Stimulated activated CD8-positive, alpha-beta memory T cell treated with anti-CD3 and anti-CD28 coated beads, Interleukin-4, amount 100 ng/mL, for 48 hours (primary cell): ENCODE measurements at regions not wholly inside any gene's neighbourhood (a gene's known extent, or its start where the extent isn't known, plus 50 kb on each side); places are given as distances from the start of the nearest gene placed in this dataset.
"Not testable (repeated sequence)": the region's sequence is repeated elsewhere in the genome, so short reads cannot be mapped to it uniquely, and the experiment has no call there.

Experiments used
- DNase-seq: peaks from one replicate; pipeline ENCODE4 v3.0.0-alpha.2; 2020

- peak; percentile 80 for DNase-seq
Measured at GRCh38 chr16:33009468-33009867, 184.6 kb upstream of the TP53TG3C start.

- not testable (repeated sequence) for DNase-seq
Measured at GRCh38 chr16:33027121-33027520, 166.9 kb upstream of the TP53TG3C start.

DNA sequence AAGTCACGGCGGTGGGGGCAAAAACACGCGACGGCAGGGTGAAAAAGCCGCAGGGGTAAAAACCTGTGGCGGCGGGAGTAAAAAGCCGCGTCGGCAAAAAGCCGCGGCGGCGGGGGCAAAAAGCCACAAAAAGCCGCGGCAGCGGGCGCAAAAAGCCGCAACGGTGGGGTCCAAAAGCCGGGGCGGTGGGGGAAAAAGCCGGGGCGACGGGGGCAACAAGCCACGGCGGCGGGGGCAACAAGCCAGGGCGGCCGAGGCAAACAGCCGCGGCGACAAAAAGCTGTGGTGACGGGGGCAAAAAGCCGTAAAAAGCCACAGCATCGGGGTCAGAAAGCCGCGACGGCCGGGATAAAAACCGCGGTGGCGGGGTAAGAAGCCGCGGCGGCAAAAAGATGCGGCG, 166.1 kb upstream of the TP53TG3C start:
- DNase-seq = not testable (repeated sequence)

DNA sequence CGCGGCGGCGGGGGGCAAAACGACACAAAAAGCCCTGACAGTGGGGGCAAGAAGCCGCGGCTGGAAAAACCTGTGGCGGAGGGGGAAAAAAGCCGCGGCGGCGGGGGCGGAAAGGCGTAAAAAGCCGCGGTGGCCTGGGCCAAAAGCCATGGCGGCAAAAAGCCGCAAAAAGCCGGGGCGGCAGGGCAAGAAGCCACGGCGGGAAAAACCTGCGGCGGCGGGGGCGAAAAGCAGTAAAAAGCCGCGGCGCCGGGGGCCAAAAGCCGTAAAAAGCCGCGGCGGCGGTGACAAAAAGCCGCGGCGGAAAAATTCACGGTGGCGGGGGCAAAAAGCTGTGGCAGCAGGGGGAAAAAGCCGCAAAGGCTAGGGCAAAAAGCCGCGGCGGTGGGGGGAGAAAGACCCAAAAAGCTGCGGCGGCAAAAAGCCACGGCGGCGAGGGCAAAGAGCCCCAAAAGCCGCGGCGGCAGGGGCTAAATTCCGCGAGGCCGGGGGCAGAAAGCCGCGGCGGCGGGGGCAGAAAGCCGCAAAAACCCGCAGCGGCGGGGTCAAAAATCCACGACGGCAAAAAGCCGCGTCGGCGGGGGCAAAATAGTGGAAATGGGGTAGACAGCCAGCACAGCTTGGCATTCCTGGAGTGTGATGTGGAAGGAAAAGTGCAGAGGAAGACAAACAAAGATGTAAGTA, 165.2 kb upstream of the TP53TG3C start:
- peak; percentile 26 for DNase-seq

- DNase-seq = not testable (repeated sequence)
Measured at GRCh38 chr16:33048849-33049248, 145.2 kb upstream of the TP53TG3C start.

DNA sequence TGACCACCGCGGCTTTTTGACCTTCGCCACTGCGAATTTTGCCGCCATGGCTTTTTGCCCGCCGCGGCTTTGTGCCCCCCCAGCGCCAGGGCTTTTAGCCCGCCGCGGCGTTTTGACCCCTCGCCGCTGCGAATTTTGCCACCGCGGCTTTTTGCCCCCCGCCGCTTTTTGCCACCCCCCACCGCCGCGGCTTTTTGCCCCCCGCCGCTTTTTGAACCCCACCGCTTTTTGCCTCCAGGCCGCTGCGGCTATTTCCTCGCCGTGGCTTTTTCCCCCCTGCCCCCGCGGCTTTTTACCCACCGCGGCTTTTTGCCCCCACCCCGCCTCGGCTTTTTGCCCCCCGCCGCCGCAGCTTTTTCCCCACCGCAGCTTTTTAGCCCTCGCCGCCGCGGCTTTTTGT, 134.8 kb upstream of the TP53TG3C start:
- no peak for DNase-seq

GRCh38 chr16:33059654-33060421, 134.2 kb upstream of the TP53TG3C start:
- DNase-seq = not testable (repeated sequence)

- DNase-seq = not testable (repeated sequence)
Measured at GRCh38 chr16:33062763-33063162, 131.3 kb upstream of the TP53TG3C start.

- DNase-seq = not testable (repeated sequence)
Measured at GRCh38 chr16:33063365-33064170, 130.5 kb upstream of the TP53TG3C start.

DNA sequence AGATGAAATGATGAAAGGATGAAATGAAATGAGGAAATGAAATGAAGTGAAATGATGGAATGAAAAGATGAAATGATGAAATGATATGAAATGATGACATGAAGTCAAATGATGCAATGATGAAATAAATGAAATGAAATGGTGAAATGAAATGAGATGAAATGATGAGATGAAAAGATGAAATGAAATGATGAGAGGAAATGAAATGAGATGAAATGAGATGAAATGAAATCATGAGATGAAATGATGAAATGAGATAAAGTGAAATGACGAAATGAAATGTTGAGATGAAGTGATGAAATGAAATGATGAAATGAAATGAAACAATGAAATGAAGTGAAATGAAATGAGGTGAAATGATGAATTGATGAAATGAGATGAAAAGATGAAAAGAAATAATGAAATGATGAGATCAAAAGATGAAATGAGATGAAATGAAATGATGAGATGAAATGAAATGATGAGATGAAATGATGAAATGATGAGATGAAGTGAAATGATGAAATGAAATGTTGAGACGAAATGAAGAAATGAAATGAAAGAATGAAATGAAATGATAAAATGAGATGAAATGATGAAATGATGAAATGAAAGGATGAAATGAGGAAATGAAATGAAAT, 129.5 kb upstream of the TP53TG3C start:
- not testable (repeated sequence) for DNase-seq
